Type B pancreatic cell (in vitro differentiated cells): ENCODE measurements at regions not wholly inside any gene's neighbourhood (a gene's known extent, or its start where the extent isn't known, plus 50 kb on each side); places are given as distances from the start of the nearest gene placed in this dataset.

Source experiments
- DNase-seq: peaks from one replicate; pipeline ENCODE4 v3.0.0; 2021; ENCODE audit warnings: mixed read lengths; ENCODE audit not compliant: unreplicated experiment; ENCODE audit errors: extremely low spot score
- H3K27ac Mint-ChIP-seq: 2 replicates; pipeline ENCODE4 v1.8.0; 2021; ENCODE audit warnings: mild to moderate bottlenecking, mixed read lengths
- H3K27me3 Mint-ChIP-seq: 2 replicates; pipeline ENCODE4 v1.8.0; 2021; ENCODE audit warnings: mixed read lengths
- H3K36me3 Mint-ChIP-seq: 2 replicates; pipeline ENCODE4 v1.8.0; 2021; ENCODE audit warnings: mixed read lengths
- H3K4me1 Mint-ChIP-seq: one replicate; pipeline ENCODE4 v1.8.0; 2021; ENCODE audit warnings: mixed read lengths; ENCODE audit not compliant: unreplicated experiment
- H3K4me3 Mint-ChIP-seq: 2 replicates; pipeline ENCODE4 v1.8.0; 2021; ENCODE audit warnings: mild to moderate bottlenecking, mixed read lengths
- H3K9me3 Mint-ChIP-seq: 2 replicates; pipeline ENCODE4 v1.8.0; 2021; ENCODE audit warnings: mixed read lengths
- TF ChIP-seq, protein P1 (sequence below): fragments of 200-600 bp; sonication (generic); conservative IDR thresholded peaks from 2 replicates; pipeline ENCODE4 v1.5.0; 2021; ENCODE audit warnings: antibody characterized with exemption, mild to moderate bottlenecking

DNA sequence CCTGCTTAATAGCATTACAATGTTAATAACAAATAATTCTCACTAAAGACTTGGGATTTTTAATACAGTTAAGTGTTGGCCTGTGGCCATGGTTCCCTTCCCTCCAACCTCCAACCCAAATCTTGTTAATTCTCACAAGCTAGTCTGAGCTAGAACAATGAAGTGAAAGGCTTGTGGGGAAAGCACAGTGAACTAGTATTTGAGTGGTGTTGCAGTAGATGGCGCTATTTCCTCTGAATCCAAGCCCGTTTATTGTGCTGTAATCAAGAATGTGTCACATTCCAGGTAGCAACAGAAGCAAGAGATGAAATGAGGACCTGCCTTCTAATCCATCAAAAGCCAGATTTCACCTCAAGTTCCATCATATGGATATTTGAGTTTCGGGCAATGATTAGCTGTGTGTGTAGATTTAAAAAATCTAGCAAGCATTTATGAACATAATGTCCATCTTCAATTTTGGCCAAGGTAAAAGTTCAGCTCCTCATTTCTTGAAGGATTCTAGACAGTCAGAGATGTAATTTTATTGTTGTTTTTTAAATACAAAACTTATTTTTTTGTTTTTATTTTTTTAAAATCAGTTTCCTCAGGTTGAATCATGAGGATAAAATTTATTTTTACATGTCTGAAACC, 160.7 kb downstream of the SQOR start:
- Mint-ChIP-seq H3K4me3 (no peak overlapping the region), H3K27me3 (peaks cover 20% of the 10 kb centered on the region), H3K4me1 (no peaks in the 10 kb centered on the region), H3K27ac (no peak overlapping the region), H3K36me3 (no peaks in the 10 kb centered on the region), H3K9me3 (no peaks in the 10 kb centered on the region)
- DNase-seq = no peak
- TF ChIP-seq, protein P1, sequence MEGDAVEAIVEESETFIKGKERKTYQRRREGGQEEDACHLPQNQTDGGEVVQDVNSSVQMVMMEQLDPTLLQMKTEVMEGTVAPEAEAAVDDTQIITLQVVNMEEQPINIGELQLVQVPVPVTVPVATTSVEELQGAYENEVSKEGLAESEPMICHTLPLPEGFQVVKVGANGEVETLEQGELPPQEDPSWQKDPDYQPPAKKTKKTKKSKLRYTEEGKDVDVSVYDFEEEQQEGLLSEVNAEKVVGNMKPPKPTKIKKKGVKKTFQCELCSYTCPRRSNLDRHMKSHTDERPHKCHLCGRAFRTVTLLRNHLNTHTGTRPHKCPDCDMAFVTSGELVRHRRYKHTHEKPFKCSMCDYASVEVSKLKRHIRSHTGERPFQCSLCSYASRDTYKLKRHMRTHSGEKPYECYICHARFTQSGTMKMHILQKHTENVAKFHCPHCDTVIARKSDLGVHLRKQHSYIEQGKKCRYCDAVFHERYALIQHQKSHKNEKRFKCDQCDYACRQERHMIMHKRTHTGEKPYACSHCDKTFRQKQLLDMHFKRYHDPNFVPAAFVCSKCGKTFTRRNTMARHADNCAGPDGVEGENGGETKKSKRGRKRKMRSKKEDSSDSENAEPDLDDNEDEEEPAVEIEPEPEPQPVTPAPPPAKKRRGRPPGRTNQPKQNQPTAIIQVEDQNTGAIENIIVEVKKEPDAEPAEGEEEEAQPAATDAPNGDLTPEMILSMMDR = peak; percentile 75

GRCh38 chr15:45796433-45796832, 161.6 kb downstream of the SQOR start:
- Mint-ChIP-seq H3K9me3 (no peaks in the 10 kb centered on the region), H3K4me3 (no peak overlapping the region)
- no peak for DNase-seq

DNA sequence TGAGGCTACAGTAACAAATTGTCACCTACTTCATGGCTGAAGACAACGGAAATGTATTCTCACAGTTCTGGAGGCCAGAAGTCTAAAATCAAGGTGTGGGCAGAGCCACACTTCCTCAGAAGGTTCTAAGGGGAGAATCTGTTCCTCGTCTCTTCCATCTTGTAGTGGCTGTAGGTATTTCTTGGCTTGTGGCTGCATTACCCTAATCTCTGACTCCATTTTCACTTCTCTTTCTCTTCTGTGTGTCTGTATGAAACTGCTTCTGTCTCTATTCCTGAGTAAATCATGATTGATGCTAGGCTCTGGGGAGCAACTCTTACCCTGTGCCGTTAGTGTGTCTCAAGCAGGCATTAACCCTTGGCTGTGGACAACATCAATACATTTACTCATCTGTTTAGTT, 164.7 kb downstream of the SQOR start:
- no peak for DNase-seq
- Mint-ChIP-seq H3K4me3 (no peak overlapping the region), H3K36me3 (no peaks in the 10 kb centered on the region), H3K4me1 (peaks cover 7% of the 10 kb centered on the region), H3K27ac (no peak overlapping the region), H3K27me3 (peaks cover 4% of the 10 kb centered on the region), H3K9me3 (no peaks in the 10 kb centered on the region)
- TF ChIP-seq, protein P1 = no peak

More at GRCh38 chr15:45796433-45796832, 161.6 kb downstream of the SQOR start:
- H3K27me3 Mint-ChIP-seq = peaks cover 20% of the 10 kb centered on the region
- no peak overlapping the region for H3K27ac Mint-ChIP-seq
- no peaks in the 10 kb centered on the region for H3K36me3 Mint-ChIP-seq
- no peaks in the 10 kb centered on the region for H3K4me1 Mint-ChIP-seq
- TF ChIP-seq, protein P1 = no peak

DNA sequence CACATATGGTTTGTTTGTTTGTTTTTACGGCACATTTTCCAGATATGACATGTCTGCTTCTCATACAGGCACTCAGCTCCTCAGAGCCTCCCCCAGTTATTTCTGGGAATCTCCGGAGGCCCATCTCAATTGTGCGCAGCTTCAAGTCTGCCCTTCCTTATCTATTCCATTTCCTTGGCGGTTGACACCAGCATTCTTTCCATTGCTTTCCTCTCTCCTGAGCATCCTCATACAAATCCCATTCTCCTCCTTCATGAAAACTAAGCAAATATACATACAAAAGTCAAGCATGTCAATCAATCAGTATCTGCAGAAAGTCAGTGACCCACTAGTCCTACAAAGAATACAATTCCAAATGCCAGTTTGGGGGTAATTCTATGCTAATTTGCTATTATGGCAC, 166.7 kb downstream of the SQOR start:
- TF ChIP-seq, protein P1 = no peak
- Mint-ChIP-seq H3K9me3 (no peaks in the 10 kb centered on the region), H3K27me3 (no peaks in the 10 kb centered on the region), H3K36me3 (no peaks in the 10 kb centered on the region), H3K27ac (no peak overlapping the region), H3K4me1 (peaks cover 7% of the 10 kb centered on the region), H3K4me3 (no peak overlapping the region)
- DNase-seq = no peak

- no peaks in the 10 kb centered on the region for H3K9me3 Mint-ChIP-seq
- no peak for DNase-seq
- no peaks in the 10 kb centered on the region for H3K36me3 Mint-ChIP-seq
- H3K27me3 Mint-ChIP-seq = no peaks in the 10 kb centered on the region
- no peak overlapping the region for H3K4me3 Mint-ChIP-seq
- H3K27ac Mint-ChIP-seq = no peak overlapping the region
- TF ChIP-seq, protein P1 = peak; percentile 44
- H3K4me1 Mint-ChIP-seq = peaks cover 7% of the 10 kb centered on the region
Observed at GRCh38 chr15:45802140-45802539, 167.3 kb downstream of the SQOR start.
